ENCODE measurements at regions not wholly inside any gene's neighbourhood (a gene's known extent, or its start where the extent isn't known, plus 50 kb on each side); places are given as distances from the start of the nearest gene placed in this dataset.

- no peak for TF ChIP-seq CTCF (IDR thresholded peaks at IDR 0.05)
- TF ChIP-seq POLR2A (IDR thresholded peaks at IDR 0.05), result no peak
Measured at GRCh38 chr18:25599443-25599842, 247.5 kb upstream of the ZNF521 start.

Data from uterus (tissue), 2 donors.